ENCODE measurements at regions not wholly inside any gene's neighbourhood (a gene's known extent, or its start where the extent isn't known, plus 50 kb on each side); places are given as distances from the start of the nearest gene placed in this dataset.

GRCh38 chr13:73827434-73827833, 306.8 kb downstream of the KLF12 start:
- no peak for DNase-seq (ENCODE audit: low spot score)
- no peak for TF ChIP-seq CTCF (IDR thresholded peaks at IDR 0.05; ENCODE audit: borderline replicate concordance, control extremely low read depth, extremely low read depth, insufficient read depth, missing control alignments)
- in situ Hi-C loops (cut with MboI; ENCODE audit: low sequenced_read_pairs, unreplicated experiment) = no loop called here

GRCh38 chr13:73825143-73825542, 309.1 kb downstream of the KLF12 start:
- in situ Hi-C loops (cut with MboI; ENCODE audit: low sequenced_read_pairs, unreplicated experiment) = no loop called here
- DNase-seq (ENCODE audit: low spot score) = no peak
- TF ChIP-seq CTCF (IDR thresholded peaks at IDR 0.05; ENCODE audit: borderline replicate concordance, control extremely low read depth, extremely low read depth, insufficient read depth, missing control alignments) = no peak

- no peak for TF ChIP-seq CTCF (IDR thresholded peaks at IDR 0.05; ENCODE audit: borderline replicate concordance, control extremely low read depth, extremely low read depth, insufficient read depth, missing control alignments)
- DNase-seq (ENCODE audit: low spot score) = no peak
- in situ Hi-C loops (cut with MboI; ENCODE audit: low sequenced_read_pairs, unreplicated experiment) = no loop called here
Observed at GRCh38 chr13:73822668-73823592, 311.3 kb downstream of the KLF12 start.

- no peak for DNase-seq (ENCODE audit: low spot score)
- in situ Hi-C loops (cut with MboI; ENCODE audit: low sequenced_read_pairs, unreplicated experiment) = no loop called here
- TF ChIP-seq CTCF (IDR thresholded peaks at IDR 0.05; ENCODE audit: borderline replicate concordance, control extremely low read depth, extremely low read depth, insufficient read depth, missing control alignments) = no peak
Observed at GRCh38 chr13:73820688-73821087, 313.5 kb downstream of the KLF12 start.

- in situ Hi-C loops (cut with MboI; ENCODE audit: low sequenced_read_pairs, unreplicated experiment) = no loop called here
- no peak for TF ChIP-seq CTCF (IDR thresholded peaks at IDR 0.05; ENCODE audit: borderline replicate concordance, control extremely low read depth, extremely low read depth, insufficient read depth, missing control alignments)
- DNase-seq (ENCODE audit: low spot score) = no peak
Observed at GRCh38 chr13:73820285-73820684, 313.9 kb downstream of the KLF12 start.

GRCh38 chr13:73819711-73820110, 314.5 kb downstream of the KLF12 start:
- DNase-seq (ENCODE audit: low spot score) = no peak
- no peak for TF ChIP-seq CTCF (IDR thresholded peaks at IDR 0.05; ENCODE audit: borderline replicate concordance, control extremely low read depth, extremely low read depth, insufficient read depth, missing control alignments)
- in situ Hi-C loops (cut with MboI; ENCODE audit: low sequenced_read_pairs, unreplicated experiment) = no loop called here
